ENCODE measurements at regions not wholly inside any gene's neighbourhood (a gene's known extent, or its start where the extent isn't known, plus 50 kb on each side); places are given as distances from the start of the nearest gene placed in this dataset.

GRCh38 chr1:83769594-83770318 lies 229.2 kb downstream of the TTLL7 start:
- DNase-seq = no peak

GRCh38 chr1:83769072-83769471 lies 229.9 kb downstream of the TTLL7 start:
- no peak for DNase-seq

- no peak for DNase-seq
These were observed 232.7 kb downstream of the TTLL7 start for GRCh38 chr1:83766241-83766691.

GRCh38 chr1:83765125-83765524 lies 233.8 kb downstream of the TTLL7 start:
- no peak for DNase-seq

GRCh38 chr1:83764209-83764608 lies 234.7 kb downstream of the TTLL7 start:
- DNase-seq = no peak

GRCh38 chr1:83763361-83764095 lies 235.4 kb downstream of the TTLL7 start:
- no peak for DNase-seq

GRCh38 chr1:83762416-83762815 lies 236.5 kb downstream of the TTLL7 start:
- no peak for DNase-seq

- DNase-seq = no peak
These were observed 236.9 kb downstream of the TTLL7 start for GRCh38 chr1:83762039-83762365.

GRCh38 chr1:83761167-83762038 lies 237.5 kb downstream of the TTLL7 start:
- DNase-seq = peak; percentile 51

- DNase-seq = no peak
These were observed 238.5 kb downstream of the TTLL7 start for GRCh38 chr1:83760226-83761021.

GRCh38 chr1:83756984-83757717 lies 241.8 kb downstream of the TTLL7 start:
- DNase-seq = no peak

- no peak for DNase-seq
These were observed 247.3 kb downstream of the TTLL7 start for GRCh38 chr1:83751602-83752001.

- DNase-seq = no peak
These were observed 248.7 kb downstream of the TTLL7 start for GRCh38 chr1:83750201-83750600.

- DNase-seq = no peak
These were observed 251.0 kb downstream of the TTLL7 start for GRCh38 chr1:83747853-83748482.

GRCh38 chr1:83746234-83746633 lies 252.7 kb downstream of the TTLL7 start:
- DNase-seq = no peak

- DNase-seq = no peak
These were observed 256.5 kb downstream of the TTLL7 start for GRCh38 chr1:83742446-83742845.

GRCh38 chr1:83741770-83742169 lies 257.2 kb downstream of the TTLL7 start:
- no peak for DNase-seq

- DNase-seq = no peak
These were observed 257.6 kb downstream of the TTLL7 start for GRCh38 chr1:83741348-83741747.

- no peak for DNase-seq
These were observed 263.4 kb downstream of the TTLL7 start for GRCh38 chr1:83735526-83735925.

GRCh38 chr1:83734420-83734819 lies 264.5 kb downstream of the TTLL7 start:
- no peak for DNase-seq

GRCh38 chr1:83725735-83726360 lies 273.1 kb downstream of the TTLL7 start:
- no peak for DNase-seq

All from CD4-positive, alpha-beta T cell treated with Interferon gamma for 1 hour (primary cell).